ENCODE measurements at regions not wholly inside any gene's neighbourhood (a gene's known extent, or its start where the extent isn't known, plus 50 kb on each side); places are given as distances from the start of the nearest gene placed in this dataset.
A peak's percentile ranks its signal among the peaks of the same experiment; 100 is the strongest.

DNA sequence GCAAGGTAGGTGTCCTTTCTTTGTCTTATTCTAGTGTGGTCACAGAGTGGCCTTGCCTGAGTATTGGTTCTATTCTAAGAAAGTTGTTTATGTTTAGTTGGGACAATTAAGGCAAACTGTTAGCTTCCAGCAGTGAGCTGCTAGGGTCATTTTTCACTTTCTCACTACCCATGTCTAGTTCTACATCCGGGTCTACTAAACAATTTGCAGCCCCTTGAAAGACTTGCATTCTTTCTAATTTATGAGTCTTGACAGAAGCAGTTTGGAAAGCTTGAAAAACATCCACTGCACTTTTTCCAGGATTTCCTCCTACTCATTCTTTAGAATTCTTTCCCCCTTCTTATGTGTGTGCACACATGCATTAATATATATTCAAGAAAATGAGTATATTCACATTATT is 892.2 kb upstream of the ACO1 start:
- Histone ChIP-seq H3K36me3 (ENCODE audit: control insufficient read depth in 2 of 2, extremely low read depth in 1 of 2, insufficient read depth in 1 of 2, low read length in 1 of 2) (no peaks in the 10 kb centered on the region), H3K4me1 (ENCODE audit: control insufficient read depth in 1 of 2, extremely low read depth in 1 of 2, insufficient read depth in 2 of 2, low read length in 2 of 2) (no peaks in the 10 kb centered on the region), H3K9me3 (no peaks in the 10 kb centered on the region), H3K4me3 (ENCODE audit: control insufficient read depth in 1 of 2, extremely low read depth in 1 of 2, low read length in 1 of 2) (no peak overlapping the region), H3K27ac (ENCODE audit: low read length) (no peak overlapping the region), H3K27me3 (replicated peaks in 1 of 2; ENCODE audit: control insufficient read depth in 2 of 2, extremely low read depth in 1 of 2, insufficient read depth in 2 of 2, low read length in 1 of 2) (peaks cover 0 to 3% of the 10 kb centered on the region in 2 experiments)
- Mint-ChIP-seq H3K9me3 (peaks cover 3 to 12% (median 8%) of the 10 kb centered on the region in 3 donors), H3K27me3 (no peaks in the 10 kb centered on the region), H3K27ac (no peak overlapping the region), H3K4me3 (no peak overlapping the region), H3K36me3 (no peaks in the 10 kb centered on the region), H3K4me1 (no peaks in the 10 kb centered on the region)
- POLR2A ChIA-PET = interaction anchor here in 1 of 2 donors (0.5 kb wide), 1 partner anchor 25 kb away, joined by 3 read pairs; no protein-coding TSS in a partner anchor
- ATAC-seq (replicated peaks in 1 of 4) (no peak), DNase-seq (no peak)
- no CpG with 5 or more reads among the region's 1 CpG for WGBS (ENCODE audit: insufficient coverage)
- CTCF ChIA-PET = interaction anchor here in 1 of 2 donors (0.6 kb wide), 1 partner anchor 10 kb away, joined by 3 read pairs; no protein-coding TSS in a partner anchor

- no CpG with 5 or more reads among the region's 1 CpG for WGBS (ENCODE audit: insufficient coverage)
- no peaks in the 10 kb centered on the region for H3K27me3 Mint-ChIP-seq
Measured at GRCh38 chr9:31500422-31500821, 884.0 kb upstream of the ACO1 start.

DNA sequence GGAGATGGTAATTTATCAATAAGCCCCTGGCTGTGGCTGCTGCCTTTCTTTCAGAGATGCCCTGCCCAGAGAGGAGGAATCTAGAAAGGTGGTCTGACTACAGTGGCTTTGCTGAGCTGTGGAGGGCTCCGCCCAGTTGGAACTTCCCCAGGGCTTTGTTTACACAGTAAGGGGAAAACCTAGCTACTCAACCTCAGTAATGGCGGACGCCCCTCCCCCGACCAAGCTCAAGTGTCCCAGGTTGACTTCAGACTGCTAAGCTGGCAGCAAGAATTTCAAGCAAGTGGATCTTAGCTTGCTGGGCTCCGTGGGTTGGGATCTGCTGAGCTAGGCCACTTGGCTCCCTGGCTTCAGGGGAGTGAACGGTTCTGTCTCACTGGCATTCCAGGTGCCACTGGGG is 865.4 kb upstream of the ACO1 start:
- Mint-ChIP-seq H3K27ac (no peak overlapping the region), H3K36me3 (peaks cover 5% of the 10 kb centered on the region), H3K27me3 (no peaks in the 10 kb centered on the region), H3K9me3 (peaks cover 3 to 11% (median 11%) of the 10 kb centered on the region in 3 donors), H3K4me3 (no peak overlapping the region), H3K4me1 (peaks cover 11 to 22% (median 21%) of the 10 kb centered on the region in 3 donors)
- no peaks in the 10 kb centered on the region for H3K36me3 ChIP-seq (ENCODE audit: control insufficient read depth in 2 of 2, extremely low read depth in 1 of 2, insufficient read depth in 1 of 2, low read length in 1 of 2)
- H3K4me1 ChIP-seq (ENCODE audit: control insufficient read depth in 1 of 2, extremely low read depth in 1 of 2, insufficient read depth in 2 of 2, low read length in 2 of 2) = peaks cover 0 to 9% of the 10 kb centered on the region in 2 experiments
- H3K9me3 ChIP-seq = no peaks in the 10 kb centered on the region
- H3K27me3 ChIP-seq (replicated peaks in 1 of 2; ENCODE audit: control insufficient read depth in 2 of 2, extremely low read depth in 1 of 2, insufficient read depth in 2 of 2, low read length in 1 of 2) = peaks cover 0 to 2% of the 10 kb centered on the region in 2 experiments
- no peak overlapping the region for H3K4me3 ChIP-seq (ENCODE audit: control insufficient read depth in 1 of 2, extremely low read depth in 1 of 2, low read length in 1 of 2)
- 85% methylated on average over 5 of the region's 6 CpGs for WGBS (ENCODE audit: insufficient coverage)
- POLR2A ChIA-PET = no interaction called here
- ATAC-seq (replicated peaks in 1 of 4) (peak in 1 of 4 experiments; percentile 70), DNase-seq (peak in 28 of 35 experiments; percentile 3 to 53 (median 28))
- no peak overlapping the region for H3K27ac ChIP-seq (ENCODE audit: low read length)
- CTCF ChIA-PET = no interaction called here

More at GRCh38 chr9:31500422-31500821, 884.0 kb upstream of the ACO1 start:
- no peak overlapping the region for H3K27ac ChIP-seq (ENCODE audit: low read length)
- H3K36me3 Mint-ChIP-seq = no peaks in the 10 kb centered on the region
- ATAC-seq (replicated peaks in 1 of 4) (no peak), DNase-seq (no peak)
- no peaks in the 10 kb centered on the region for H3K27me3 ChIP-seq (replicated peaks in 1 of 2; ENCODE audit: control insufficient read depth in 2 of 2, extremely low read depth in 1 of 2, insufficient read depth in 2 of 2, low read length in 1 of 2)
- H3K9me3 ChIP-seq = no peaks in the 10 kb centered on the region
- no peaks in the 10 kb centered on the region for H3K4me1 ChIP-seq (ENCODE audit: control insufficient read depth in 1 of 2, extremely low read depth in 1 of 2, insufficient read depth in 2 of 2, low read length in 2 of 2)
- peaks cover 8 to 17% (median 13%) of the 10 kb centered on the region in 3 donors for H3K9me3 Mint-ChIP-seq
- POLR2A ChIA-PET = no interaction called here
- H3K4me3 Mint-ChIP-seq = no peak overlapping the region
- no peak overlapping the region for H3K4me3 ChIP-seq (ENCODE audit: control insufficient read depth in 1 of 2, extremely low read depth in 1 of 2, low read length in 1 of 2)
- H3K4me1 Mint-ChIP-seq = peaks cover 0 to 4% (median 3%) of the 10 kb centered on the region in 3 donors
- peak overlapping the region; percentile 13 to 24 for H3K27ac Mint-ChIP-seq
- no peaks in the 10 kb centered on the region for H3K36me3 ChIP-seq (ENCODE audit: control insufficient read depth in 2 of 2, extremely low read depth in 1 of 2, insufficient read depth in 1 of 2, low read length in 1 of 2)
- CTCF ChIA-PET = no interaction called here

DNA sequence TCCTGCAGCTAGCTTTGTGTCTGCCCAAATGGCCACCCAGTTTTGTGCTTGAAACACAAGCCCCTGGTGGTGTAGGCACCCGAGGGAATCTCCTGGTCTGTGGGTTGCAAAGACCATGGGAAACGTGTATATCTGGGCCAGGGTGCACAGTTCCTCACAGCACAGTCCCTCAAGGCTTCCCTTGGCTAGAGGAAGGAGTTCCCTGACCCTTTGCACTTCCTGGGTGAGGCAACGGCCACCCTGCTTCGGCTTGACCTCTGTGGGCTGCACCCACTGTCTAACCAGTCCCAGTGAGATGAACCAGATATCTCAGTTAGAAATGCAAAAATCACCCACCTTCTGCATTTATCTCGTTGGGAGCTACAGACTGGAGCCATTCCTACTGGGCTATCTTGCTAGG is 865.0 kb upstream of the ACO1 start:
- Mint-ChIP-seq H3K36me3 (peaks cover 5% of the 10 kb centered on the region), H3K27ac (no peak overlapping the region), H3K27me3 (no peaks in the 10 kb centered on the region), H3K4me3 (no peak overlapping the region), H3K9me3 (peaks cover 3 to 11% (median 11%) of the 10 kb centered on the region in 3 donors), H3K4me1 (peaks cover 11 to 22% (median 21%) of the 10 kb centered on the region in 3 donors)
- DNase-seq (no peak), ATAC-seq (replicated peaks in 1 of 4) (no peak)
- peaks cover 0 to 9% of the 10 kb centered on the region in 2 experiments for H3K4me1 ChIP-seq (ENCODE audit: control insufficient read depth in 1 of 2, extremely low read depth in 1 of 2, insufficient read depth in 2 of 2, low read length in 2 of 2)
- no peaks in the 10 kb centered on the region for H3K9me3 ChIP-seq
- ChIA-PET CTCF (no interaction called here), POLR2A (no interaction called here)
- peaks cover 0 to 2% of the 10 kb centered on the region in 2 experiments for H3K27me3 ChIP-seq (replicated peaks in 1 of 2; ENCODE audit: control insufficient read depth in 2 of 2, extremely low read depth in 1 of 2, insufficient read depth in 2 of 2, low read length in 1 of 2)
- H3K4me3 ChIP-seq (ENCODE audit: control insufficient read depth in 1 of 2, extremely low read depth in 1 of 2, low read length in 1 of 2) = no peak overlapping the region
- H3K36me3 ChIP-seq (ENCODE audit: control insufficient read depth in 2 of 2, extremely low read depth in 1 of 2, insufficient read depth in 1 of 2, low read length in 1 of 2) = no peaks in the 10 kb centered on the region
- H3K27ac ChIP-seq (ENCODE audit: low read length) = no peak overlapping the region
- 53% methylated on average over 4 of the region's 5 CpGs for WGBS (ENCODE audit: insufficient coverage)

- ATAC-seq (replicated peaks in 1 of 4) (no peak), DNase-seq (no peak)
- H3K27me3 Mint-ChIP-seq = no peaks in the 10 kb centered on the region
- no peak overlapping the region for H3K4me3 ChIP-seq (ENCODE audit: control insufficient read depth in 1 of 2, extremely low read depth in 1 of 2, low read length in 1 of 2)
- no peaks in the 10 kb centered on the region for H3K36me3 ChIP-seq (ENCODE audit: control insufficient read depth in 2 of 2, extremely low read depth in 1 of 2, insufficient read depth in 1 of 2, low read length in 1 of 2)
- H3K36me3 Mint-ChIP-seq = peaks cover 5% of the 10 kb centered on the region
- no peak overlapping the region for H3K4me3 Mint-ChIP-seq
- H3K4me1 Mint-ChIP-seq = peaks cover 11 to 22% (median 21%) of the 10 kb centered on the region in 3 donors
- H3K4me1 ChIP-seq (ENCODE audit: control insufficient read depth in 1 of 2, extremely low read depth in 1 of 2, insufficient read depth in 2 of 2, low read length in 2 of 2) = peaks cover 0 to 9% of the 10 kb centered on the region in 2 experiments
- H3K9me3 ChIP-seq = no peaks in the 10 kb centered on the region
- H3K27me3 ChIP-seq (replicated peaks in 1 of 2; ENCODE audit: control insufficient read depth in 2 of 2, extremely low read depth in 1 of 2, insufficient read depth in 2 of 2, low read length in 1 of 2) = peaks cover 0 to 2% of the 10 kb centered on the region in 2 experiments
- ChIA-PET CTCF (no interaction called here), POLR2A (no interaction called here)
- H3K27ac ChIP-seq (ENCODE audit: low read length) = no peak overlapping the region
- no CpG with 5 or more reads among the region's 2 CpGs for WGBS (ENCODE audit: insufficient coverage)
- H3K9me3 Mint-ChIP-seq = peaks cover 3 to 11% (median 11%) of the 10 kb centered on the region in 3 donors
- no peak overlapping the region for H3K27ac Mint-ChIP-seq
Measured at GRCh38 chr9:31519826-31520225, 864.6 kb upstream of the ACO1 start.

DNA sequence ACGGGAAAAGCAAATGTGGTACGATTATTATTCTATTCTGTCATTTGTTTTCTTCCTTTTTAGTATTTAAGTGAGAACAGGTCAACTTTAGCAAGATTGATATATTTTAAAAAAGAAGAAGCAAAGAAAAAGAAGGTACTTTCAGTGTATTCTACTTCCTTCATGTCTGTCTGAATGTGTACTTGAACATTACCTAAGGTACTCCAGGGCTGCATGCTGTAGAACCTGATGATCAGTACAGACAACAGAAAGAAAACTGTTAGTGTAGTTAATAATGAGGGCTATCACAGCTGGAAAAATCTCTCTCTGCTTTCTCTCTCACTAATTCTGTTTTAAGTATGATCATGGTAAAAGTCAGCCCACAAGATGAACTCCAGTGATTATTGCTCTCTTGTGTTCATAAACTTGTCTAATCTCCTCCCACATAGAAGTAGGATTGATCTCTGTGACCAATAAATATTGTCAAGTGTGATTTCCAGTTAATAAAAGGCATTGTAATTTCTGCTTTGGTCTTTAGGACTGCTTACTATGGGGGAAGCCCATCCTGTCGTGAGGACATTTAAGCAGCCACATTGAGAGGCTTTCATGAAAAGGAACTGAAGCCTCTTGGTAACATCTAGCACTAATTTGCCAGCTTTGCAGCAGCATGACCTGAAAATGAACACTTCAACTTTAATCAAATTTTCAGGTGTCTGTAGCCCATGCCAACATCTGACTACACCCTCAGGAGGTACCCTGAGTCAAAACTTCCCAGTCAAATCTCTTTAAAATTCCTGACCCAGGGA is 864.0 kb upstream of the ACO1 start:
- ChIA-PET POLR2A (no interaction called here), CTCF (no interaction called here)
- Histone ChIP-seq H3K27me3 (replicated peaks in 1 of 2; ENCODE audit: control insufficient read depth in 2 of 2, extremely low read depth in 1 of 2, insufficient read depth in 2 of 2, low read length in 1 of 2) (peaks cover 0 to 2% of the 10 kb centered on the region in 2 experiments), H3K9me3 (no peaks in the 10 kb centered on the region), H3K27ac (ENCODE audit: low read length) (no peak overlapping the region), H3K4me3 (ENCODE audit: control insufficient read depth in 1 of 2, extremely low read depth in 1 of 2, low read length in 1 of 2) (no peak overlapping the region), H3K36me3 (ENCODE audit: control insufficient read depth in 2 of 2, extremely low read depth in 1 of 2, insufficient read depth in 1 of 2, low read length in 1 of 2) (no peaks in the 10 kb centered on the region), H3K4me1 (ENCODE audit: control insufficient read depth in 1 of 2, extremely low read depth in 1 of 2, insufficient read depth in 2 of 2, low read length in 2 of 2) (peaks cover 0 to 9% of the 10 kb centered on the region in 2 experiments)
- DNase-seq (no peak), ATAC-seq (replicated peaks in 1 of 4) (no peak)
- H3K36me3 Mint-ChIP-seq = peaks cover 5% of the 10 kb centered on the region
- WGBS (ENCODE audit: insufficient coverage) = 100% methylated on average over 1 of the region's 3 CpGs
- no peak overlapping the region for H3K27ac Mint-ChIP-seq
- no peak overlapping the region for H3K4me3 Mint-ChIP-seq
- no peaks in the 10 kb centered on the region for H3K27me3 Mint-ChIP-seq
- peaks cover 3 to 11% (median 11%) of the 10 kb centered on the region in 3 donors for H3K9me3 Mint-ChIP-seq
- peaks cover 11 to 20% (median 19%) of the 10 kb centered on the region in 3 donors for H3K4me1 Mint-ChIP-seq

Measured in T-cell (primary cell).